ENCODE measurements at regions not wholly inside any gene's neighbourhood (a gene's known extent, or its start where the extent isn't known, plus 50 kb on each side); places are given as distances from the start of the nearest gene placed in this dataset.
"Not testable (repeated sequence)": the region's sequence is repeated elsewhere in the genome, so short reads cannot be mapped to it uniquely, and the experiment has no call there.

DNA sequence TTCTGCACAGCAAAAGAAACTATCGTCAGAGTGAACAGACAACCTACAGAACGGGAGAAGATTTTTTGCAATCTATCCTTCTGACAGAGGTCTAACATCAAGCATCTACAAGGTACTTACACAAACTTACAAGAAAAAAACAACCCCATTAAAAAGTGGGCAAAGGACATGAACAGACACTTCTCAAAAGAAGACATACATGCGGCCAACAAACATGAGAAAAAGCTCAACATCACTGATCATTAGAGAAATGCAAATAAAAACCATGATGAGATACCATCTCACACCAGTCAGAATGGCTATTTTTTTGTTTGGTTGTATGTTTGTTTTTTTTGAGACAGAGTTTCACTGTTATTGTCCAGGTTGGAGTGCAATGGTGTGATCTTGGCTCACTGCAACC, 131.5 kb upstream of the MED13 start:
- DNase-seq = not testable (repeated sequence)

DNA sequence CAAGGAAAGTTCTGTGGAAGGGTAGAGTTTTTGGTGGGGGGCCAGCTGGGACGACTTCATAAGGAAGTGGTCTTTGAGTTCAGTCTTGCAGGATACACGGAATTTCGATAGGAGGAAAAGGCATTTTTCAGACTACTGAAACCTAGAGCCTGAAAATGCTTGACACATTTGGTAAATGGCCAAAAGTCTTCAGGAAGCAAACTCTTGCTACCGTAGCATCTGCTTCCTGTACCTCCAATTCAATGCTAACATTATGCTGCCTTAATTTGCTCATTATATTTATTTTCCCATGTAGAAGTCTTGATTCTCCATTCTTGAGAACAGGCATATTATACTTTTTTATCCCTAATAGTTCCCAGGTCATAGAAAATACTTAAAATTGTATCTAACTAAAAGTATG, 129.3 kb upstream of the MED13 start:
- no peak for DNase-seq

DNA sequence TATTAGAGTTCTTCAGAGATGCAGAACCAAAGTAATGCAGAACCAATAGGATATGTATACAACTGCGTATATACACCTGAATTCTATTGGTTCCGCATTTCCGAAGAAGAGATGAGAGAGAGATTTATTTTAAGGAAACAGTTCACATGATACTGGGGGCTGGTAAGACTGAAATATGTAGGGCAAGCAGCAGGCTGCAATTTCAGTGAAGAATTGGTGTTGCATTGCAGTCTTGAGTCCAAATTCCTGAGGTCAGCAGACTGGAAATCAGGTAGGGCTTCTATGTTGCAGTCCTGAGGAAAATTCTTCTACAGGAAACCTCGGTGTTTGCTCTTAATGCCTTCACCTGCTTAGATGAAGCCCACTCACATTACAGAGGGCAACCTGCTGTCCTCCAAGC, 128.2 kb upstream of the MED13 start:
- no peak for DNase-seq

DNA sequence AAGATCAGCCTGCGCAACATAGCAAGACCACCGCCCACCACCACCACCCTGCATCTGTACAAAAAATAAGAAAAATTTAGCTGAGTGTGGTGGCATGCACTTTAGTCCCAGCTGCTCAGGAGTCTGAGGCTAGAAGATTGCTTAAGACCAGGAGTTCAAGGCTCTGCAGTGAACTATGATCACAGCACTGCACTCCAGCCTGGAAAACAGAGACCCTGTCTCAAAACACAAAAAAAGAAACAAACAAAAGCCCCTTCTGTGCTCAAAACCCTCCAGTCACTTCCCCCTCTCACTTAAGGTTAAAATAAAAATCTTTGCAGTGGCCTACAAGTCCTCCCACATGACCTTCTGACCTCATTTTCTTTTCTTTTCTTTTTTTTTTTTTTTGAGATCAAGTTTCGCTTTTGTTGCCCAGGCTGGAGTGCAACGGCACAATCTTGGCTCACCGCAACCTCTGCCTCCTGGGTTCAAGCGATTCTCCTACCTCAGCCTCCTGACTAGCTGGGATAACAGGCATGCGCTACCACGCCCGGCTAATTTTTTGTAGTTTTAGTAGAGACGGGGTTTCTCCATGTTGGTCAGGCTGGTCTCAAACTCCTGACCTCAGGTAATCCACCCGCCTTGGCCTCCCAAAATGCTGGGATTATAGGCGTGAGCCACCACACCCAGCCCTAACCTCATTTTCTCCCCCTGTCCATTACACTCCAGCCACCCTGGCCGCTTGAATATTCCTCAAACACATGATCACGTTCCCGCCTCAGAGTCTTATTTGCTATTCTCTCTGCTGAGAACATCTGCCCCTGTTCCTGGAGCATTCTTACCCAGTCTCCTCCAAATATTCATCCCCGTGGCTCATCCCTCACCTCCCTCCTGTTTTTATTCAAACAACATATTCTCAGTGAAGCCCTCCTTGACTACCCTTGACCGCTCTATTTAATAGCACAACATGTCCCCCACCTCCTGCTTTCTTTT, 126.6 kb upstream of the MED13 start:
- DNase-seq = no peak

DNA sequence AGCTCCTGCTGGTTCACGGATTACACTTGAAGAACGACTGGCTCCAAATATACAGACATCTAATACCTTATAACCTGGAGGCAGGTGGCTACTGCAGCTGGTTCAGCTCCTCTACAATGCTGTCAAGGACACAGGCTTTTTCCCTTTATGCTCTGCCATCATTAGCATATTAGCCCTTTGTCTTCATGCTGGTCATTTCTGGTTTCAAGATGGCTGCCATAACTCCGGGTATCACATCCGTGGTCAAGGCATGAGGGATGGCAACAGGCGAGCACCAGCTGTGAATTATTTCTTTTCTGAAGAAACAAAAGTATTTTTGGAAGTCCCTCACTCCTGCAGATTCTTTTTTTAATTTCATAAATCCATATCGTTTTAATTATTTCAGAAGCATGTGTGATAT, 124.3 kb upstream of the MED13 start:
- no peak for DNase-seq

DNA sequence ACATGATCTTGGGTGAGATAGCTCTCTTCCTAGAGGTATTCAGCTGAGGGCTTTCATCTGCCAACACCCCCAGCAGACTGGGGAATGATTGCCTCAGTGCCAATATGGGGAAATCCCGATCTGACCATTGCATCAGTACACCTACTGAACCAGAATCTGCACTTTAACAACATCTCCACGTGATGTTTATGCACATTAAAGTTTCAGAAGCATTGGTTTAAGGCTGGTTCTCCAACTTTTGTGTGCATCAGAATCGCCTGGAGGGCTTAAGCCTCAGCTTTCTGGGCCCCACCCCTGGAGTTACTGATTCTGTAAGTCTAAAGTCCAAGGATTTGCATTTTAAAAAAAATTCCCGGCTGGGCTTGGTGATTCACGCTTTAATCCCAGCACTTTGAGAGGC, 123.6 kb upstream of the MED13 start:
- DNase-seq = no peak

DNA sequence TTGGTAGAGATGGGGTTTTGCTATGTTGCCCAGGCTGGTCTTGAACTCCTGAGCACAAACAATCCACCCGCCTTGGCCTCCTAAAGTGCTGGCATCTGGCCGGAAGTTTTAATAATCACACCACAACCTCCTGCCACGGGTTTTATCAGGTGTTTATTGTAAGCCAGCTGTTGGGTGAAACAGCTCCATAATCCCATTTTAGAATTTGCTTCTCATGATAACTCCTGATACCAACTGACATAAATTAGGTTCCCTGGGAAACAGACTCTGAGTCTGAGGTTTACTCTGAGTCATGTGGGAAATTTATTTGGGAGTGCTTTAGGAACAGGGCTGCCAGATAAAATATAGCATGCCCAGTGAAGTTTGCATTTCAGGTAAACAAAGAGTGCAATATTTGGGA, 122.6 kb upstream of the MED13 start:
- peak; percentile 63 for DNase-seq

DNA sequence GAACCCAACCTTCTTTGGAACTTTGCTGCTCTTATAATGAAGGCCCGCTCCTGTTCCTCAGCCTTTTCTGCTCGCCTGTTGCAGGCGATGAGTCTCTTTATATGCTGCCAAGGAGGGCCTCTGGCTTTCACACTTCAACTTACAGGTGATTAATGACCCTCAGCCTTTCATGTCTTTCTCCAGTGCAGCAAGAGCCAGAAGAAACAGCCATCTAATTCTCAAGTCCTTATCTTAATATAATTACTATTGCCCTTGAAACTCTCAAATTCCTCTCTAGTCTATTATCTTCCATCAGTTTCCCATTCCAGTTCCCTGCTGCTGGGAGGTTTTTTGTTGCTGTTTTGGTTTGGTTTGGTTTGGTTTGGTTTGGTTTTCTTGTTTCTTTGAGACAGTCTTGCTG, 121.8 kb upstream of the MED13 start:
- DNase-seq = no peak

DNA sequence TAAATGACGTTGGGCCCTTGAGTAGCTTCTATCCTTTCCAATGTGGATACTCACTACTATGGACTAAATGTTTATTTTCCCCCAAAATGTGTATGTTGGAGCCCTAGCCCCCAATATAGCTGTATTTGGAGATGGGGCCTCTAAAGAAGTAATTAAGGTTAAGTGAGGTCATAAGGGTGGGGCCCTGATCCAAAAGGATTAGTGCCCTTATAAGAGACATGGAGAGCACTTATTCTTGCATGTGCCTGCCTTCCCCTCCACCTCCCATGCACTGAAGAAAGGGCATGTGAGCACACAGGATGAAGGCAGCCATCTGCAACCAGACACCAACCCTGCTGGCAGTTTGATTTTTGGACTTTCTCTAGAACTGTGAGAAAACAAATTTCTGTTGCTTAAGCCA, 115.7 kb upstream of the MED13 start:
- DNase-seq = no peak

DNA sequence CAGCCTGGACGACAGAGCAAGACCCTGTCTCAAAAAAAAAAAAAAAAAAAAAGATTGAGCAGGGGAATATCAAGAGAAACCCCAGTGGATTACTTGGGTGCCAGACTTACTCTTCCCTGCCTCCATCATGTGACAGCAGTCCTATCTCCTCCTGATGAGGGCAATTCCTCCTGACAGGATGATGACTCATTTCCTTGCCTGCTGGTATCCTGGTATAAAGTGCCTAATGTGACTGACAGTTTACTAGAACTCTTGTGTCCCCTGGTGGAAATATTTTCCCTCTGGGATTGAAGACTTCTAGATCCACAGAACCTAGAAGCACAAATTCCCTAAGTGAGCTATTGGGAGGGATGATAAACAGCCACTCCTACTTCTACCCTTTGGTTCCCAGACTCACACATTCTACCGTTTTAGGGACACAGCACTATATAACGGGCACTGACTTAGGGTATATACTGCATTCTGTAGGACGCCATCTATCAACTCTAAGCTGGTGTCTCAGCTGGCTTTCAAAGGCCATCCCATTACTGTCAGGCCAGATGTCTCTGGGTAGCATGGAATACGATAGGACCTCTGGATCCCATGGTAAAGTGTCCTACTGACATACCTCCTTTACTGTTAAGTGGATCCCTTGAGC, 114.6 kb upstream of the MED13 start:
- peak; percentile 30 for DNase-seq

DNA sequence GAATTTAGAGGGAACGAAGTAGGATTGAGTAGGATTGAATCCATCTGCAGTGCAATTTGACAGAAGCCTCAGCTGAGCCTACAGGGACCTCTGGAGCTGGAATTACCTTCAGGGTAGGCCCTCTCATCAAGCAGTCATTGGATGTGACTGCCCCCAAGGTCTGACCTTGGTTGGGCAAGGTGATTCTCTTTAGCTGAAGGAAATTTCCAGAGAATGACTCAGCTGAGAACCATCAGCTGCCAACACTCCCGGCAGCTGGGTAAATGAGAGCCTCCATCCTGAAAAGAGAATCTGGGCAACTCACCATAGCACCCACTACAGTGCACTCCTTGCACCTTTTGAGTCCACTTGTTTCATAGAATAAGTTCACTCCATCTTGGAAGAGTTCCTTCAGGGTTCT, 113.5 kb upstream of the MED13 start:
- no peak for DNase-seq

DNA sequence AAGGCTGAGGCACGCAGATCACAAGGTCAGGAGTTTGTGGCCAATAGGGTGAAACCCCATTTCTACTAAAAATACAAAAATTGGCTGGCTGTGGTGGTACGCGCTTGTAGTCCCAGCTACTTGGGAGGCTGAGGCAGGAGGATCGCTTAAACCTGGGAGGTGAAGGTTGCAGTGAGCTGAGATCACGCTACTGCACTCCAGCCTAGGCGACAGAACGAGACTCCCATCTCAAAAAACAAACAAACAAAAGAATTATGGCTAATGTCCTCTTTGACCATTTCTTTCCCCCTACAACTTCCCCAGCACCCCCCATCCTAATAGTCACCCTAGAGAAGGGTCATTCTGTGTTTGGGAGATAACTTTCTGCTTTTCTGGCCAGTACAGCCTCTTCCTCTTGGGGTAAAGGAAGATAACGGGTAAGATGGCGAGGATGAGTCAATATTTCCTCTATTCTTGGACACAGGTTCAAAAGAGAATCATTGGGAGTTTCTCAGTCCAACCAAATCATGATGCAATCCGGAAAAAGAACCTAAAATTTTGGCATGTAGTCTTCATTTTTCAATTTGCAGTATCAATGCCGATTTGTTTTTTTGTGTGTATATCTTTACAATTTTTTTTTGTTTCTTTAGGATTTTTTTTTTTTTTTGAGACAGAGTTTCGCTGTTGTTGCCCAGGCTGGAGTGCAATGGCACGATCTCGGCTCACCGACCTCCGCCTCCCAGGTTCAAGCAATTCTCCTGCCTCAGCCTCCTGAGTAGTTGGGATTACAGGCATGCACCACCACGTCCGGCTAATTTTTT, 107.6 kb upstream of the MED13 start:
- peak; percentile 51 for DNase-seq

DNA sequence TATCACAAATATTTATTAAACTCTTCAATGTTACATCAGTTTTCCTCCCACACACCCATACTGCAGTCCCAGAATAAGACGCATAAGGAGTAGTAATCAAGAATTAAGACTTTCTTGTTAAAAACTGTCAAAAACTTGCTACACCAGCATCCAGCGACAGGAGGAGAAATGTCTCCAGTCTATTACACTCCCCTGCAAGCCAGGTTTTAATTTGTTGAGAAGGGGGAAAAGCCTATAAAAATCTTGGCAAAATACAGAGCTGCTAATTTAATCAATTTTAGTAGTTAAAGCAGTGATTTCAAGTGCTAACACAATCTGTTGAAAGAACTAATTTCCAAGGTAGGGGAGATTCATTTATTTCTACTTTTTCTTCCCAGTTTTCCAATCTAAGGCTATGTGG, 102.0 kb upstream of the MED13 start:
- DNase-seq = no peak

DNA sequence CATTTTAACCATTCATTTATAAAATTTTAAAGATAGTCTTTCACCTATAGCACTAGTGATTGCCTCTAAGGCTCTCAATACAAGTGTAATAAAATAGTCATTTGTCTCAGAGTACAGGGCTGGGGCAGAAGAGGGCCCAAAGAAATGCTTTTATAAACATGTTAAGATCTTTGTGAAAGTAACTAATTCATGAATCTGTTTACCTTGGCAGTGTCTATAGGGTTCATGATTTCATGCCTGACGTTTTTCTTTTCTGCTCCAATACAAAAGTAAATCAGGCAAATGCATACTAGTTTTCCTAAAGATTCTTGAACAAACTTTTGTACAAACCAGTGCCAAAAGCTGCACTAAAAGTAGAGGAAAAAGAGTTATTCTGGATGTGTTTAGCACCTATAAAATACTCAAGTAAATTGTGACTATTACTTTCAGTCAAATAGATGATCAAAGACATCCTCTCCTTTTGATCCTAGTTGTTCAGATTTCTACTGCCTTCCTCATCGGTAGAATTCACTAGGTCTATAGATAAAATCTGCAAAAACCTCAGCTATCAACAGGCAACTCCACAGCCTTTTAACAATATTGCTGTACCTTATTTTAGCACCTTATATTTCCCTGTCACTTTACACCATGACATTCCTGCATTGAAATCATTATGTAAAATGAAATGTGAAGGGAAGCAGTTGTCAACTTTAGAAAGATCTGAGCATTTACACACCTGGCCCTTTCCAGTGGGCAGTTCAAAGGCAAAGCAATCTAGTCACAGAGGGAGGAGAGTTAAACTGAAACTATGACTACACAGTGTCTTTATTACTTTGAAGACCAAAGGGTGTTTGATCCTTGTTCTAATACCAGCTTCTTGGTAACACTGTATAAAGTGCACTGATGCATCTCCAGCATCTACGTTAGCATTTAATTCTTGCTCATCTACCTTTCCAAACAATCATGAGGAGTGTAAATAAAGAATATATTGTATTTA, 100.0 kb upstream of the MED13 start:
- no peak for DNase-seq

DNA sequence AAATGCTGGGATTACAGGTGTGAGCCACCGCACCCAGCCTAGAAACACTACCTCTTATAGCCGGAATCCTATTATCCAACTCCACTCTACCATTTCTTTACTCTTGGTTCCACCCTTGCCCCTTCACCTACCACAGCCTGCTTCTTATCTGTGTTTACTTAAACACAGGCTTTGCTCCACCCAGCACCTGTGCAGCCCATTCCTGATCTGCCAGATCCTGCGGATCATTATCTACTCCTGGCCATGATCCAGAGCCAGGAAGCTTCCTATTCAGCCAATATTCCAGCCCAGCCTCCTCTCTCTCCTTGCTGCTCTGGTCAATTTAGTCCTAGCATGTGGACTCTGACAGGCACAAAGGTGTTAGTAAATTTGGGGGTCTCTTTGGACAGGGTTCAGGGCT, 98.8 kb upstream of the MED13 start:
- DNase-seq = no peak

DNA sequence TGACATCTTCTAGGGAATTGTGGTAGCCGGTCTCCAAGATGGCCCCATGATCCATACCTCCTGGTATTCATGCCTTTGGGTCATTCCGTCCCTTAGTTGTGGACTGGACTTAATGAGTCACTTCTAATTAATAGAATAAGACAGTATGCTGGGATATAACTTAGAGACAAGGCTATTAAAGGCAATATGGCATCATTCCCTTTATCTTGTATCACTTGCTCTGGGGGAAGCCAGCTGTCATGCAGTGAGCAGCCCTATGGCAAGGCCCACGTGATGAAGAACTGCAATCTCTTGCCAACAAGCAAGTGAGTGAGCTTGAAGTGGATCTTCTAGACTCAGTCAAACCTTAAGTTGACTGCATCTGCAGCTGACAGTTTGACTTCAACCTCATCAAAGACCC, 97.8 kb upstream of the MED13 start:
- DNase-seq = peak; percentile 18

DNA sequence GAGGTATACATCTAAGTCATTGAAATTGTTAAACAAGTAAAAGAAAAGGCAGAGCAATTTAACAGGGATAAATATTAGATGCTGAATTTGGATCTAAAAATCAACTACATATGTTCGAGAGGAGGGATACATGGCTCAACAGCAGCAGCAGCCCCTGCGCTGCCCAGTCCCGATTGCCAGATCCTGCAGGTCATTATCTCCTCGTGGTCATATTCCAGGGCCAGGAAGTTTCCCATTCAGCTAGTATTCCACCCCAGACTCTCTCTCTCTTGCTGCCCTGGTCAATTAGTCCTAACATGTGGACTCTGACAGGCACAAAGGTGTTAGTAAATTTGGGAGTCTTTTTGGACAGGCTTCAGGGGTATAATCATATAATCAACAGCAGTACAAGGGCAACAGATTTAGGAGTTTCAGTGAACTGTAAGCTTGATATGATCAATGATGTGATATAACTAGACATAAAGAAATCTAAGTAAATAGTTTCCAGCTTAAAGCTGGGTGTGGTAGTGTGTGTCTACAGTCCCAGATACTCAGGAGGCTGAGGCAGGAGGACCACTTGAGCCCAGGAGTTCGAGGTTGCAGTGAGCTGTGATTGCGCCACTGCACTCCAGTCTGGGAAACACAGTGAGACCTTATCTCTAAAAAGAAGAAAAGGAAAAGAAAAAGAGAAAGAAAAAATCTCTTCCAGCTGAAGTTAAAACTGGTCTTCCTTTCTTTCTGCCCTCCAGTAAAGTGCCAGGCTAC, 96.5 kb upstream of the MED13 start:
- DNase-seq = no peak

DNA sequence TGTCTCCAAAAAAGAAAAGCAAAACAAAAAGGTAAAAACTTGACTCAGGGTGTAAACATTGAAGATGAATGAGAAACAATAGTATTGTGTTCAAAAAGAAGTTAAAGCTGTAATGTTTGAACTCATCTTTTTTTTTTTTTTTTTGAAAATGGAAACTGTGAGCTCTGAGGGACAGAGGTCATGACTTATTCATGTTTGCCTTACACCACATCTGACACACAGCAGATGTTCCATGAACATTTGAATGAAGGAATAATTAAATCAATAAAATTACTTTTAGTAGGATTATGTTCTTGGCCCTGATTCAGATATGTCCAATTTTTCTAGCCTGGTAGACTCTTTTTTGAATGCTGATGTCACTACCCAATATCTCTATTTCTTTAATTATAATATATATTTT, 95.7 kb upstream of the MED13 start:
- DNase-seq = no peak

DNA sequence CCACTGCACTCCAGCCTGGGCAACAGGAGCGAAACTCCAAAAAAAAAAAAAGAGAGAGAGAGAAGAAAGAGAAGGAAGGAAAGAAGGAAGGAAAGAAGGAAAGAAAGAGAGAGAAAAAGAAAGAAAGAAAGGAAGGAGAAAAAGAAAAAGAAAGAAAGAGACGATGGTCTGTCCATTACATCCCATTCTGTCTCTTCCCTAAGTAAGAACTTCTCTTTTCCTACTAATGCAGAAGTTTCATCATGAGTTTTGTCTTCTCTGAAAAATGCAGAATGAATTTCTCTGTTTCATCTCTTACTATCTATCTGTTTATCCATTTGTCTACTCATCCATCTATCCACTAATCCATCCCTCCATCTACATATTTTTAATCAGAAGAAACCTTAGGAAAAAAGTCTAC, 94.9 kb upstream of the MED13 start:
- no peak for DNase-seq

DNA sequence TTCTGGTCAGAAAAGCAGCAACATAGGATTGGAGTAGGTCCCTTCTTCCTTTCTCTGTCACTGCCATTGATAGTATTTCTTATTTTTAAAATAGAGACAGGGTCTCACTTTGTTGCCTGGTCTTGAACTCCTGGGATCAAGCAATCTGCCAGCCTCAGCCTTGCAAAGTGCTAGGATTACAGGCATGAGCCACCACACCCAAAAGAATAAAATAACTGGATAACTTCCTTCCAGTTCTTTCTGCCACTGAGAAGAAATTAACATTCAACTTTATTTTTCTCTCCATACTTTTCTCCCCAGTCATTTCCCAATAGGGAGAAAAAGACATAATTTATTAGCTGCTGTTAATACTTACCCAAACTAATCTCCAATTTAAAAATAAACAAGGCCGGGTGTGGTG, 91.9 kb upstream of the MED13 start:
- DNase-seq = no peak

DNA sequence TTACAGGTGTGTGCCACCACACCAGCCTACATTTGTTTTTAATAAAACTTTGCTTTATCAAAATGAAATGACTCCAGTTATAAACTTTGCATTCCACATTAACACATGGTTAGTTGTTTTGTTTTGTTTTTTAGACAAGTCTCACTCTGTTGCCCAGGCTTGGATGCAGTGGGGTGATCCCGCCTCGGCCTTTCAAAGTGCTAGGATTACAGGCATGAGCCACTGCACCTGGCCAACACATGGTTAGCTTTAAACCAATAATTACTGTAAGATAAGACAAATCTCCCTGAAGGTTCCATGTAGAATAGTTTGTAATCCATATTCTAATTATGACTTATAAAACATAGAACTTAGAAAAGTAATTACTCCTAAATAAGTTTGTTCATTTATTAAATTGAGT, 89.8 kb upstream of the MED13 start:
- DNase-seq = no peak

DNA sequence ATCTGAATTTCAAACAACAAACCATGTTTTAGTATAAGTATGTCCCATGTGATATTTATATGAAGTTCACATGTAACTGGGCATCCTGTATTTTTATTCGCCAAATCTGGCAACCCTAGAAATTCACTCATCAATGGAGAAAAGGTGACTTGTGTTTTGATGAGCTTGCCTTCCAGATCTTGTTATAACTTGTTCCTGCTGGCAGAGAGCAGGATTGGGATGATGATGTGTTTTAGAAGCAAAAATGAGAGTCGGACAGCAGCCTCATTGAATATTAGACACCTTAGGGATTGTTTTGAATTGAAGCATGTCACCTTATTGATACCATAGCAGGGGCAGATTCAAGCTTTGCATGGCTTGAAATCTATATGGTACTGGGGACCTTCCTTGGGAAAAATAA, 85.4 kb upstream of the MED13 start:
- DNase-seq = no peak
